ENCODE measurements at regions not wholly inside any gene's neighbourhood (a gene's known extent, or its start where the extent isn't known, plus 50 kb on each side); places are given as distances from the start of the nearest gene placed in this dataset.

- Histone ChIP-seq H3K4me1 (ENCODE audit: insufficient read depth, poor library complexity, severe bottlenecking) (no peaks in the 10 kb centered on the region), H3K9me3 (ENCODE audit: severe bottlenecking) (no peaks in the 10 kb centered on the region), H3K4me3 (ENCODE audit: severe bottlenecking) (no peak overlapping the region), H3K27ac (ENCODE audit: poor library complexity, severe bottlenecking) (no peak overlapping the region), H3K36me3 (ENCODE audit: low read depth) (no peaks in the 10 kb centered on the region), H3K27me3 (ENCODE audit: insufficient read depth, poor library complexity, severe bottlenecking) (no peaks in the 10 kb centered on the region)
- DNase-seq (ENCODE audit: low spot score) (no peak), ATAC-seq (ENCODE audit: low read depth) (peak; percentile 48)
- TF ChIP-seq CTCF (IDR thresholded peaks at IDR 0.05; ENCODE audit: poor library complexity, severe bottlenecking): no peak
Observed at GRCh38 chr2:166765141-166765540, 123.1 kb upstream of the XIRP2 start.

- no peaks in the 10 kb centered on the region for H3K4me1 ChIP-seq (ENCODE audit: insufficient read depth, poor library complexity, severe bottlenecking)
- ATAC-seq (ENCODE audit: low read depth) (no peak), DNase-seq (ENCODE audit: low spot score) (no peak)
- no peaks in the 10 kb centered on the region for H3K9me3 ChIP-seq (ENCODE audit: severe bottlenecking)
- no peak for TF ChIP-seq CTCF (IDR thresholded peaks at IDR 0.05; ENCODE audit: poor library complexity, severe bottlenecking)
- no peaks in the 10 kb centered on the region for H3K36me3 ChIP-seq (ENCODE audit: low read depth)
- no peak overlapping the region for H3K4me3 ChIP-seq (ENCODE audit: severe bottlenecking)
- H3K27ac ChIP-seq (ENCODE audit: poor library complexity, severe bottlenecking): no peak overlapping the region
- H3K27me3 ChIP-seq (ENCODE audit: insufficient read depth, poor library complexity, severe bottlenecking): no peaks in the 10 kb centered on the region
Observed at GRCh38 chr2:166764702-166765101, 123.6 kb upstream of the XIRP2 start.

DNA sequence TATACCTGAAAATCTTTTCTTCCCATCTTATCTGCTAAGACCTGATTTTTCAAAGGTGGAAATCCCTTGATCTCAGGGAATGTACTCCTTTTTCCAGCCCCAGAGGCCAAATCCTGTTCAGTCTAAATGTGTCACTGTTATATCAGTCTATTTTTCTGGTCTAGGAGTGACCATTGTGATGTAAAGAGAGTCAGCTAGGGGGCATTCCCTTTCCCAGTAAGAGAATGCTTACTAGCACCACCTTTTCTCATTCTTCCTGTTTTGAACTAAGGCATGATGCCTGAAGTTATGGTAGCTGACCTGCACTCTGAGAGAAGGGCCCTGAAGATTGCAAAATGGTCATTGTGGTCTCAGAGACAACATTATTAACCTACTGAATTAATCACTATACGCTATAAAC, 124.1 kb upstream of the XIRP2 start:
- no peak overlapping the region for H3K27ac ChIP-seq (ENCODE audit: poor library complexity, severe bottlenecking)
- H3K4me1 ChIP-seq (ENCODE audit: insufficient read depth, poor library complexity, severe bottlenecking): no peaks in the 10 kb centered on the region
- no peaks in the 10 kb centered on the region for H3K36me3 ChIP-seq (ENCODE audit: low read depth)
- no peak overlapping the region for H3K4me3 ChIP-seq (ENCODE audit: severe bottlenecking)
- TF ChIP-seq CTCF (IDR thresholded peaks at IDR 0.05; ENCODE audit: poor library complexity, severe bottlenecking): no peak
- H3K27me3 ChIP-seq (ENCODE audit: insufficient read depth, poor library complexity, severe bottlenecking): no peaks in the 10 kb centered on the region
- DNase-seq (ENCODE audit: low spot score) (no peak), ATAC-seq (ENCODE audit: low read depth) (no peak)
- H3K9me3 ChIP-seq (ENCODE audit: severe bottlenecking): no peaks in the 10 kb centered on the region

- H3K27me3 ChIP-seq (ENCODE audit: insufficient read depth, poor library complexity, severe bottlenecking): no peaks in the 10 kb centered on the region
Observed at GRCh38 chr2:166762746-166763145, 125.5 kb upstream of the XIRP2 start.

GRCh38 chr2:166758956-166759355, 129.3 kb upstream of the XIRP2 start:
- Histone ChIP-seq H3K27me3 (ENCODE audit: insufficient read depth, poor library complexity, severe bottlenecking) (no peaks in the 10 kb centered on the region), H3K4me1 (ENCODE audit: insufficient read depth, poor library complexity, severe bottlenecking) (no peaks in the 10 kb centered on the region), H3K4me3 (ENCODE audit: severe bottlenecking) (no peak overlapping the region), H3K36me3 (ENCODE audit: low read depth) (no peaks in the 10 kb centered on the region), H3K27ac (ENCODE audit: poor library complexity, severe bottlenecking) (no peak overlapping the region), H3K9me3 (ENCODE audit: severe bottlenecking) (no peaks in the 10 kb centered on the region)
- no peak for TF ChIP-seq CTCF (IDR thresholded peaks at IDR 0.05; ENCODE audit: poor library complexity, severe bottlenecking)
- no peak for DNase-seq (ENCODE audit: low spot score)
- ATAC-seq (ENCODE audit: low read depth): no peak

More at GRCh38 chr2:166762746-166763145, 125.5 kb upstream of the XIRP2 start:
- no peak for TF ChIP-seq CTCF (IDR thresholded peaks at IDR 0.05; ENCODE audit: poor library complexity, severe bottlenecking)
- no peak for ATAC-seq (ENCODE audit: low read depth)
- Histone ChIP-seq H3K4me3 (ENCODE audit: severe bottlenecking) (no peak overlapping the region), H3K9me3 (ENCODE audit: severe bottlenecking) (no peaks in the 10 kb centered on the region), H3K4me1 (ENCODE audit: insufficient read depth, poor library complexity, severe bottlenecking) (no peaks in the 10 kb centered on the region), H3K36me3 (ENCODE audit: low read depth) (no peaks in the 10 kb centered on the region), H3K27ac (ENCODE audit: poor library complexity, severe bottlenecking) (no peak overlapping the region)
- DNase-seq (ENCODE audit: low spot score): no peak

All from RWPE2 (cell line).